SK-N-SH treated with all-trans-retinoic acid at 6 μM for 48 hours (cell line): ENCODE measurements at regions not wholly inside any gene's neighbourhood (a gene's known extent, or its start where the extent isn't known, plus 50 kb on each side); places are given as distances from the start of the nearest gene placed in this dataset.

Experiments used
- ATAC-seq: fragments of 200-7000 bp; cut with Tn5 transposase; 3 replicates; pipeline ENCODE4 v1.9.1; 2020; ENCODE audit warnings: mild to moderate bottlenecking, moderate library complexity
- ARNTL ChIP-seq: fragments of 450-650 bp; formaldehyde crosslinking; IDR thresholded peaks from 2 replicates; pipeline ENCODE4 v1.5.0; 2020; ENCODE audit warnings: low read depth, mild to moderate bottlenecking, moderate library complexity, borderline replicate concordance
- BACH2 ChIP-seq: fragments of 250-450 bp; sonication (Bioruptor Pico); IDR thresholded peaks from 2 replicates; pipeline ENCODE4 v1.9.0; 2021; ENCODE audit warnings: mild to moderate bottlenecking, borderline replicate concordance
- CSDC2 ChIP-seq: fragments of 250-450 bp; sonication (Bioruptor Pico); IDR thresholded peaks from 2 replicates; pipeline ENCODE4 v1.5.0; 2020; ENCODE audit warnings: mild to moderate bottlenecking, moderate library complexity
- ESRRG ChIP-seq: fragments of 250-450 bp; sonication (Bioruptor Pico); IDR thresholded peaks from 2 replicates; pipeline ENCODE4 v1.6.1; 2021; ENCODE audit warnings: mild to moderate bottlenecking
- OSR1 ChIP-seq: fragments of 250-450 bp; sonication (Bioruptor Pico); IDR thresholded peaks from 2 replicates; pipeline ENCODE4 v1.8.0; 2022; ENCODE audit warnings: moderate library complexity, mild to moderate bottlenecking, inconsistent platforms
- PPARA ChIP-seq: fragments of 250-450 bp; sonication (Bioruptor Pico); IDR thresholded peaks from 2 replicates; pipeline ENCODE4 v1.5.0; 2020; ENCODE audit warnings: mild to moderate bottlenecking, borderline replicate concordance
- RARB ChIP-seq: fragments of 250-450 bp; sonication (Bioruptor Pico); IDR thresholded peaks from 2 replicates; pipeline ENCODE4 v1.8.0; 2021; ENCODE audit warnings: mild to moderate bottlenecking, moderate library complexity
- SNAI2 ChIP-seq: fragments of 250-450 bp; sonication (Bioruptor Pico); IDR thresholded peaks from 2 replicates; pipeline ENCODE4 v1.5.0; 2020; ENCODE audit warnings: mild to moderate bottlenecking, moderate library complexity
- TOX ChIP-seq: fragments of 250-450 bp; sonication (Bioruptor Pico); IDR thresholded peaks from 2 replicates; pipeline ENCODE4 v1.8.0; 2021; ENCODE audit warnings: mild to moderate bottlenecking, moderate library complexity, borderline replicate concordance
- ZC3H10 ChIP-seq: fragments of 250-450 bp; sonication (Bioruptor Pico); IDR thresholded peaks from 2 replicates; pipeline ENCODE4 v1.5.1; 2021; ENCODE audit warnings: mild to moderate bottlenecking, moderate library complexity
- ZFP3 ChIP-seq: fragments of 250-450 bp; sonication (Bioruptor Pico); IDR thresholded peaks from 2 replicates; pipeline ENCODE4 v1.5.0; 2020; ENCODE audit warnings: mild to moderate bottlenecking, moderate library complexity
- ZFP30 ChIP-seq: fragments of 450-650 bp; formaldehyde crosslinking; IDR thresholded peaks from 2 replicates; pipeline ENCODE4 v1.5.0; 2022; ENCODE audit warnings: mild to moderate bottlenecking, moderate library complexity
- ZNF565 ChIP-seq: fragments of 450-650 bp; formaldehyde crosslinking; conservative IDR thresholded peaks from 2 replicates; pipeline ENCODE4 v1.5.0; 2020; ENCODE audit warnings: low read depth, mild to moderate bottlenecking, moderate library complexity
- ZNF70 ChIP-seq: fragments of 450-650 bp; formaldehyde crosslinking; IDR thresholded peaks from 2 replicates; pipeline ENCODE4 v1.5.0; 2020; ENCODE audit warnings: mild to moderate bottlenecking, moderate library complexity
- ZNF8 ChIP-seq: fragments of 450-650 bp; formaldehyde crosslinking; IDR thresholded peaks from 2 replicates; pipeline ENCODE4 v1.5.0; 2020; ENCODE audit warnings: mild to moderate bottlenecking, moderate library complexity
- TF ChIP-seq, protein P1 (sequence below): fragments of 250-450 bp; sonication (Bioruptor Pico); IDR thresholded peaks from 2 replicates; pipeline ENCODE4 v1.5.1; 2021; ENCODE audit warnings: mild to moderate bottlenecking, moderate library complexity
- TF ChIP-seq, protein P2 (sequence below): fragments of 250-450 bp; sonication (Bioruptor Pico); IDR thresholded peaks from 2 replicates; pipeline ENCODE4 v1.5.1; 2020; ENCODE audit warnings: low read depth, mild to moderate bottlenecking, moderate library complexity
- TF ChIP-seq, protein P3 (sequence below): fragments of 250-450 bp; sonication (Bioruptor Pico); IDR thresholded peaks from 2 replicates; pipeline ENCODE4 v1.5.0; 2020; ENCODE audit warnings: mild to moderate bottlenecking, moderate library complexity
- TF ChIP-seq, protein P4 (sequence below): fragments of 250-450 bp; sonication (Bioruptor Pico); IDR thresholded peaks from 2 replicates; pipeline ENCODE4 v1.8.0; 2020; ENCODE audit warnings: mild to moderate bottlenecking, moderate library complexity, borderline replicate concordance

DNA sequence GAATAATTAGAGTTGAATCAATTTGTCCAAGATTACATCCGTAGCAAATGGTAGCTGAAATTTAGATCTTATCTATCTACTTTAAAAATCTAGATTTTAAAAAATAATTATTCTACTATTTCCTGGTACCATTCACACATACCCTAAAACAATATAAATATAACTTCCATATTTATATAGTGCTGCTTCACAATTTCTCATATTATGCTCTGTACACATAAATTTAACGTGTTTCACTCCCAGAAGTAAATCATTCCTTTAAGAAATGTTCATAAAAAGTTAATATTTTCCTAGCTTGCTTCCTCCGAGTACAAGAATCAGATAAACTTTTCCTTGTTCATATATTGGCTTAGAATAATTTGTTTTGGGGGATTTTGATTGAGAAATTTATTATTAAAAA is 857.0 kb upstream of the SPRY2 start (continued):
- TF ChIP-seq, protein P1, sequence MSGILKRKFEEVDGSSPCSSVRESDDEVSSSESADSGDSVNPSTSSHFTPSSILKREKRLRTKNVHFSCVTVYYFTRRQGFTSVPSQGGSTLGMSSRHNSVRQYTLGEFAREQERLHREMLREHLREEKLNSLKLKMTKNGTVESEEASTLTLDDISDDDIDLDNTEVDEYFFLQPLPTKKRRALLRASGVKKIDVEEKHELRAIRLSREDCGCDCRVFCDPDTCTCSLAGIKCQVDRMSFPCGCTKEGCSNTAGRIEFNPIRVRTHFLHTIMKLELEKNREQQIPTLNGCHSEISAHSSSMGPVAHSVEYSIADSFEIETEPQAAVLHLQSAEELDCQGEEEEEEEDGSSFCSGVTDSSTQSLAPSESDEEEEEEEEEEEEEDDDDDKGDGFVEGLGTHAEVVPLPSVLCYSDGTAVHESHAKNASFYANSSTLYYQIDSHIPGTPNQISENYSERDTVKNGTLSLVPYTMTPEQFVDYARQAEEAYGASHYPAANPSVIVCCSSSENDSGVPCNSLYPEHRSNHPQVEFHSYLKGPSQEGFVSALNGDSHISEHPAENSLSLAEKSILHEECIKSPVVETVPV (CRISPR knock-in tag), result no peak
- no peak for TF ChIP-seq CSDC2 (CRISPR knock-in tag)
- TF ChIP-seq RARB (CRISPR knock-in tag), result no peak
- no peak for TF ChIP-seq OSR1 (CRISPR knock-in tag)
- TF ChIP-seq, protein P2, sequence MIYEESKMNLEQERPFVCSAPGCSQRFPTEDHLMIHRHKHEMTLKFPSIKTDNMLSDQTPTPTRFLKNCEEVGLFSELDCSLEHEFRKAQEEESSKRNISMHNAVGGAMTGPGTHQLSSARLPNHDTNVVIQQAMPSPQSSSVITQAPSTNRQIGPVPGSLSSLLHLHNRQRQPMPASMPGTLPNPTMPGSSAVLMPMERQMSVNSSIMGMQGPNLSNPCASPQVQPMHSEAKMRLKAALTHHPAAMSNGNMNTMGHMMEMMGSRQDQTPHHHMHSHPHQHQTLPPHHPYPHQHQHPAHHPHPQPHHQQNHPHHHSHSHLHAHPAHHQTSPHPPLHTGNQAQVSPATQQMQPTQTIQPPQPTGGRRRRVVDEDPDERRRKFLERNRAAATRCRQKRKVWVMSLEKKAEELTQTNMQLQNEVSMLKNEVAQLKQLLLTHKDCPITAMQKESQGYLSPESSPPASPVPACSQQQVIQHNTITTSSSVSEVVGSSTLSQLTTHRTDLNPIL, result no peak
- no peak for TF ChIP-seq ZNF8 (CRISPR knock-in tag)
- no peak for TF ChIP-seq BACH2

DNA sequence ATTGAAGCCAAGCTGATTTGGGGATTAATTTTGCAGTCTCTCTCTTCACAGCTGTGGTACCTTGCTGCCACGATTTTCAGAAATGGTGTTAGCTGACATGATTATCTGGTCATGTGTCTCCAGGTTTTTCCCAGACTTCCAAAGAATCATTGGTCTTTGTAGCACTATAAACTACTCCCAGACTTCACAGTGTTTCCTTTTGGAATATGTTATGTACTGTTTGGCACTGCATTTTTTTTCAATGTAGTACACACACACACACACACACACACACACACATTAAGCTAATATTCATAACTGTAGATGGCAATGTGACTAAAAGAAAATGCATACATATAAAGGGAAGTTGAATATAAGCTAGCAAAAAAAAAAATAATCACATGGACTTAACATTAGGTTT is 856.6 kb upstream of the SPRY2 start:
- no peak for ATAC-seq
- TF ChIP-seq TOX (CRISPR knock-in tag) (no peak), ARNTL (CRISPR knock-in tag) (no peak), ZFP30 (CRISPR knock-in tag) (no peak), ZNF565 (CRISPR knock-in tag) (no peak), SNAI2 (no peak), CSDC2 (CRISPR knock-in tag) (no peak), ZNF8 (CRISPR knock-in tag) (no peak), BACH2 (no peak), ZNF70 (CRISPR knock-in tag) (no peak), RARB (CRISPR knock-in tag) (no peak), ZFP3 (no peak)
- TF ChIP-seq, protein P3, sequence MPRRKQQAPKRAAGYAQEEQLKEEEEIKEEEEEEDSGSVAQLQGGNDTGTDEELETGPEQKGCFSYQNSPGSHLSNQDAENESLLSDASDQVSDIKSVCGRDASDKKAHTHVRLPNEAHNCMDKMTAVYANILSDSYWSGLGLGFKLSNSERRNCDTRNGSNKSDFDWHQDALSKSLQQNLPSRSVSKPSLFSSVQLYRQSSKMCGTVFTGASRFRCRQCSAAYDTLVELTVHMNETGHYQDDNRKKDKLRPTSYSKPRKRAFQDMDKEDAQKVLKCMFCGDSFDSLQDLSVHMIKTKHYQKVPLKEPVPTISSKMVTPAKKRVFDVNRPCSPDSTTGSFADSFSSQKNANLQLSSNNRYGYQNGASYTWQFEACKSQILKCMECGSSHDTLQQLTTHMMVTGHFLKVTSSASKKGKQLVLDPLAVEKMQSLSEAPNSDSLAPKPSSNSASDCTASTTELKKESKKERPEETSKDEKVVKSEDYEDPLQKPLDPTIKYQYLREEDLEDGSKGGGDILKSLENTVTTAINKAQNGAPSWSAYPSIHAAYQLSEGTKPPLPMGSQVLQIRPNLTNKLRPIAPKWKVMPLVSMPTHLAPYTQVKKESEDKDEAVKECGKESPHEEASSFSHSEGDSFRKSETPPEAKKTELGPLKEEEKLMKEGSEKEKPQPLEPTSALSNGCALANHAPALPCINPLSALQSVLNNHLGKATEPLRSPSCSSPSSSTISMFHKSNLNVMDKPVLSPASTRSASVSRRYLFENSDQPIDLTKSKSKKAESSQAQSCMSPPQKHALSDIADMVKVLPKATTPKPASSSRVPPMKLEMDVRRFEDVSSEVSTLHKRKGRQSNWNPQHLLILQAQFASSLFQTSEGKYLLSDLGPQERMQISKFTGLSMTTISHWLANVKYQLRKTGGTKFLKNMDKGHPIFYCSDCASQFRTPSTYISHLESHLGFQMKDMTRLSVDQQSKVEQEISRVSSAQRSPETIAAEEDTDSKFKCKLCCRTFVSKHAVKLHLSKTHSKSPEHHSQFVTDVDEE (CRISPR knock-in tag), result no peak
- TF ChIP-seq, protein P4, sequence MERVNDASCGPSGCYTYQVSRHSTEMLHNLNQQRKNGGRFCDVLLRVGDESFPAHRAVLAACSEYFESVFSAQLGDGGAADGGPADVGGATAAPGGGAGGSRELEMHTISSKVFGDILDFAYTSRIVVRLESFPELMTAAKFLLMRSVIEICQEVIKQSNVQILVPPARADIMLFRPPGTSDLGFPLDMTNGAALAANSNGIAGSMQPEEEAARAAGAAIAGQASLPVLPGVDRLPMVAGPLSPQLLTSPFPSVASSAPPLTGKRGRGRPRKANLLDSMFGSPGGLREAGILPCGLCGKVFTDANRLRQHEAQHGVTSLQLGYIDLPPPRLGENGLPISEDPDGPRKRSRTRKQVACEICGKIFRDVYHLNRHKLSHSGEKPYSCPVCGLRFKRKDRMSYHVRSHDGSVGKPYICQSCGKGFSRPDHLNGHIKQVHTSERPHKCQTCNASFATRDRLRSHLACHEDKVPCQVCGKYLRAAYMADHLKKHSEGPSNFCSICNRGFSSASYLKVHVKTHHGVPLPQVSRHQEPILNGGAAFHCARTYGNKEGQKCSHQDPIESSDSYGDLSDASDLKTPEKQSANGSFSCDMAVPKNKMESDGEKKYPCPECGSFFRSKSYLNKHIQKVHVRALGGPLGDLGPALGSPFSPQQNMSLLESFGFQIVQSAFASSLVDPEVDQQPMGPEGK (CRISPR knock-in tag), result no peak
- TF ChIP-seq, protein P2, result no peak

GRCh38 chr13:81194362-81194761 is 853.4 kb upstream of the SPRY2 start:
- ATAC-seq, result no peak
- TF ChIP-seq, protein P4 (CRISPR knock-in tag), result no peak
- TF ChIP-seq TOX (CRISPR knock-in tag) (no peak), PPARA (CRISPR knock-in tag) (no peak), ZNF70 (CRISPR knock-in tag) (no peak), BACH2 (no peak), OSR1 (CRISPR knock-in tag) (no peak), ESRRG (CRISPR knock-in tag) (no peak), ZNF8 (CRISPR knock-in tag) (no peak), ARNTL (CRISPR knock-in tag) (no peak), SNAI2 (no peak), ZC3H10 (CRISPR knock-in tag) (no peak)
- TF ChIP-seq, all 23 proteins: peak for 0
